IMR-90 (cell line): ENCODE measurements at regions not wholly inside any gene's neighbourhood (a gene's known extent, or its start where the extent isn't known, plus 50 kb on each side); places are given as distances from the start of the nearest gene placed in this dataset.

Experiments used
- ATAC-seq: fragments of 200-7000 bp; cut with Tn5 transposase; 2 replicates; pipeline ENCODE4 v1.9.1; 2020; ENCODE audit warnings: low read depth, mild to moderate bottlenecking, moderate library complexity
- BruUV-seq: library from RNA; stranded (reverse); fragments of 400-500 nt; replicated peaks from 2 replicates; lab custom pipeline; 2021; lab: Mats Ljungman, UMichigan
- CTCF ChIA-PET: fragments of 300-600 bp; formaldehyde crosslinking; extraction: SDS; loops from one replicate; lab custom pipeline; 2021; ENCODE audit warnings: antibody characterized with exemption; lab: Yijun Ruan, JAX
- POLR2A ChIA-PET: fragments of 300-600 bp; sonication (Branson Sonifier 250); formaldehyde crosslinking; loops from one replicate; lab custom pipeline; 2022; ENCODE audit warnings: antibody characterized with exemption; ENCODE audit not compliant: unreplicated experiment; lab: Charles Lee
- DNase-seq: peaks from one replicate; pipeline ENCODE4 v3.0.0; 2013
- H2AFZ ChIP-seq: replicated peaks from 2 replicates; pipeline ENCODE3; 2013; ENCODE audit warnings: low read length, mild to moderate bottlenecking; ENCODE audit not compliant: poor library complexity
- H2AK5ac ChIP-seq: 2 replicates; pipeline ENCODE4 v1.6.1; 2013; ENCODE audit warnings: low read depth, low read length, inconsistent platforms
- H2AK9ac ChIP-seq: replicated peaks from 2 replicates; pipeline ENCODE3; 2013; ENCODE audit warnings: mild to moderate bottlenecking, low read depth, low read length, moderate library complexity; ENCODE audit not compliant: poor library complexity
- H2BK120ac ChIP-seq: 2 replicates; pipeline ENCODE4 v1.6.1; 2013; ENCODE audit warnings: low read depth, low read length, inconsistent platforms
- H2BK15ac ChIP-seq: 3 replicates; pipeline ENCODE4 v1.6.1; 2013; ENCODE audit warnings: low read depth, low read length, inconsistent platforms
- H2BK20ac ChIP-seq: 2 replicates; pipeline ENCODE4 v1.6.1; 2013; ENCODE audit warnings: low read depth, mild to moderate bottlenecking, inconsistent platforms, low read length, moderate library complexity
- H2BK5ac ChIP-seq: 2 replicates; pipeline ENCODE4 v1.6.1; 2013; ENCODE audit warnings: mild to moderate bottlenecking, low read depth, low read length, inconsistent platforms; ENCODE audit not compliant: poor library complexity, severe bottlenecking
- H3K14ac ChIP-seq: replicated peaks from 2 replicates; pipeline ENCODE4 v1.6.1; 2013; ENCODE audit warnings: low read depth, low read length, inconsistent platforms
- H3K18ac ChIP-seq: 2 replicates; pipeline ENCODE4 v1.6.1; 2013; ENCODE audit warnings: low read depth, low read length, control low read depth
- H3K23ac ChIP-seq: 2 replicates; pipeline ENCODE4 v1.6.1; 2013; ENCODE audit warnings: low read depth, low read length, inconsistent platforms
- H3K27ac ChIP-seq: 2 replicates; pipeline ENCODE4 v1.5.1; 2013; ENCODE audit warnings: mild to moderate bottlenecking, control low read depth, low read length; ENCODE audit not compliant: insufficient read depth
- H3K27me3 ChIP-seq: 2 replicates; pipeline ENCODE4 v1.6.1; 2013; ENCODE audit warnings: low read length; ENCODE audit not compliant: control insufficient read depth, insufficient read depth
- H3K36me3 ChIP-seq: 2 replicates; pipeline ENCODE4 v1.6.1; 2013; ENCODE audit warnings: low read length, mixed read lengths; ENCODE audit not compliant: control insufficient read depth, insufficient read depth
- H3K4ac ChIP-seq: 2 replicates; pipeline ENCODE4 v1.6.1; 2013; ENCODE audit warnings: low read depth, low read length, inconsistent platforms
- H3K4me1 ChIP-seq: 2 replicates; pipeline ENCODE4 v1.6.1; 2013; ENCODE audit warnings: low read length, mixed read lengths; ENCODE audit not compliant: control insufficient read depth, insufficient read depth
- H3K4me2 ChIP-seq: 2 replicates; pipeline ENCODE4 v1.6.1; 2013; ENCODE audit warnings: low read depth, mild to moderate bottlenecking, control low read depth, low read length, moderate library complexity
- H3K4me3 ChIP-seq: 2 replicates; pipeline ENCODE4 v1.5.1; 2013; ENCODE audit warnings: low read depth, mild to moderate bottlenecking, control low read depth, low read length, moderate library complexity; ENCODE audit not compliant: insufficient read depth
- H3K56ac ChIP-seq: 2 replicates; pipeline ENCODE4 v1.6.1; 2013; ENCODE audit warnings: low read length, inconsistent platforms; ENCODE audit not compliant: insufficient read depth; ENCODE audit errors: extremely low read depth
- H3K79me1 ChIP-seq, 2 experiments: 2 replicates each; pipeline ENCODE4 v1.6.1; 2013; ENCODE audit warnings: low read length in 2 of 2, inconsistent platforms in 1 of 2, low read depth in 1 of 2
- H3K9ac ChIP-seq: 2 replicates; pipeline ENCODE4 v1.6.1; 2013; ENCODE audit warnings: low read depth, low read length, control low read depth
- H3K9me1 ChIP-seq: 2 replicates; pipeline ENCODE4 v1.6.1; 2013; ENCODE audit warnings: low read length, inconsistent platforms; ENCODE audit not compliant: insufficient read depth
- H3K9me3 ChIP-seq: 2 replicates; pipeline ENCODE4 v1.6.1; 2013; ENCODE audit warnings: low read length; ENCODE audit not compliant: control insufficient read depth, insufficient read depth
- H4K20me1 ChIP-seq: 2 replicates; pipeline ENCODE4 v1.6.1; 2013; ENCODE audit warnings: low read length, inconsistent platforms; ENCODE audit not compliant: insufficient read depth
- H4K5ac ChIP-seq: 2 replicates; pipeline ENCODE4 v1.6.1; 2013; ENCODE audit warnings: mild to moderate bottlenecking, low read depth, low read length, control low read depth
- H4K8ac ChIP-seq, 2 experiments: 2 replicates each; pipeline ENCODE4 v1.6.1; 2013; ENCODE audit warnings: low read depth in 2 of 2, low read length in 2 of 2, control low read depth in 1 of 2, inconsistent platforms in 1 of 2
- H4K91ac ChIP-seq: 2 replicates; pipeline ENCODE4 v1.6.1; 2013; ENCODE audit warnings: low read depth, low read length, inconsistent platforms; ENCODE audit not compliant: insufficient read depth
- BHLHE40 ChIP-seq: fragments of 150-350 bp; IDR thresholded peaks from 2 replicates; pipeline ENCODE4 v1.6.1; 2016; ENCODE audit warnings: mild to moderate bottlenecking, low read depth, low read length
- CEBPB ChIP-seq: IDR thresholded peaks from 2 replicates; pipeline ENCODE4 v1.6.1; 2012; ENCODE audit warnings: low read depth, low read length, improper control_type of control experiment
- CHD1 ChIP-seq: IDR thresholded peaks from 2 replicates; pipeline ENCODE4 v1.6.1; 2012; ENCODE audit warnings: low read depth, low read length, improper control_type of control experiment
- CTCF ChIP-seq: conservative IDR thresholded peaks from 2 replicates; pipeline ENCODE4 v1.5.1; 2012; ENCODE audit warnings: mild to moderate bottlenecking, low read depth, low read length, improper control_type of control experiment
- ELK1 ChIP-seq: fragments of 150-350 bp; IDR thresholded peaks from 2 replicates; pipeline ENCODE4 v1.6.1; 2016; ENCODE audit warnings: low read depth, mild to moderate bottlenecking, low read length, moderate library complexity, borderline replicate concordance
- FOS ChIP-seq: fragments of 150-350 bp; IDR thresholded peaks from 2 replicates; pipeline ENCODE4 v1.6.1; 2016; ENCODE audit warnings: low read depth, low read length
- MAFK ChIP-seq: IDR thresholded peaks from 2 replicates; pipeline ENCODE4 v1.6.1; 2012; ENCODE audit warnings: low read depth, low read length, improper control_type of control experiment
- MAZ ChIP-seq: IDR thresholded peaks from 2 replicates; pipeline ENCODE4 v1.6.1; 2012; ENCODE audit warnings: low read depth, mild to moderate bottlenecking, low read length, improper control_type of control experiment, moderate library complexity, borderline replicate concordance
- MXI1 ChIP-seq: IDR thresholded peaks from 2 replicates; pipeline ENCODE4 v1.6.1; 2012; ENCODE audit warnings: low read depth, mild to moderate bottlenecking, low read length, moderate library complexity, borderline replicate concordance
- NFE2L2 ChIP-seq: fragments of 150-350 bp; IDR thresholded peaks from 2 replicates; pipeline ENCODE4 v1.6.1; 2016; ENCODE audit warnings: low read depth, mild to moderate bottlenecking, low read length
- POLR2A ChIP-seq: IDR thresholded peaks from 2 replicates; pipeline ENCODE4 v1.6.1; 2012; ENCODE audit warnings: mild to moderate bottlenecking, low read depth, low read length
- RAD21 ChIP-seq: IDR thresholded peaks from 2 replicates; pipeline ENCODE4 v1.6.1; 2012; ENCODE audit warnings: low read length, improper control_type of control experiment
- RFX5 ChIP-seq: IDR thresholded peaks from 2 replicates; pipeline ENCODE4 v1.8.0; 2012; ENCODE audit warnings: low read depth, mild to moderate bottlenecking, low read length, moderate library complexity
- SMC3 ChIP-seq: fragments of 150-350 bp; IDR thresholded peaks from 2 replicates; pipeline ENCODE4 v1.6.1; 2016; ENCODE audit warnings: low read depth, mild to moderate bottlenecking, antibody characterized with exemption, low read length, moderate library complexity
- USF2 ChIP-seq: fragments of 150-350 bp; IDR thresholded peaks from 2 replicates; pipeline ENCODE4 v1.6.1; 2017; ENCODE audit warnings: mild to moderate bottlenecking, antibody characterized with exemption, low read length, low read depth
- WGBS, 2 experiments: methylation state at CpG; one replicate each; pipeline versions ENCODE4 v1.1.5 to v1.1.7; 2013; ENCODE audit warnings: missing lambda C conversion rate in 2 of 2; ENCODE audit not compliant: insufficient read length in 1 of 2; ENCODE audit errors: extremely low coverage in 2 of 2; 5-methylcytosine and 5-hydroxymethylcytosine counted together
- dilution Hi-C: fragments of 300-500 bp; cut with HindIII; formaldehyde crosslinking; loops from one replicate; pipeline ENCODE4 v1.14.3; 2018; ENCODE audit warnings: low sequenced_read_pairs; ENCODE audit not compliant: unreplicated experiment
- in situ Hi-C: fragments of 300-500 bp; cut with MboI; formaldehyde crosslinking; loops from 3 replicates; pipeline ENCODE4 v1.14.3; 2019; ENCODE audit warnings: low sequenced_read_pairs, inconsistent platforms, mixed read lengths
- intact Hi-C: fragments of 100-400 bp; cut with micrococcal nuclease; formaldehyde crosslinking; loops from 2 replicates; pipeline ENCODE4 v1.10.0; 2022

GRCh38 chr9:82894548-82894947 lies 168.4 kb downstream of the RASEF start:
- Histone ChIP-seq H3K23ac (no peak overlapping the region), H4K91ac (no peak overlapping the region), H3K4me2 (no peak overlapping the region), H3K18ac (no peak overlapping the region), H3K27ac (no peak overlapping the region), H4K8ac (no peak overlapping the region), H4K20me1 (no peaks in the 10 kb centered on the region), H3K27me3 (no peaks in the 10 kb centered on the region; the same call in 1 of the 2 replicates), H2BK120ac (no peak overlapping the region), H2BK5ac (no peak overlapping the region), H3K4me3 (no peak overlapping the region), H2BK20ac (no peak overlapping the region), H3K4ac (no peak overlapping the region), H2AFZ (no peak overlapping the region), H3K36me3 (no peaks in the 10 kb centered on the region), H2AK9ac (no peak overlapping the region), H3K9ac (no peak overlapping the region), H3K4me1 (no peaks in the 10 kb centered on the region), H3K14ac (no peak overlapping the region), H3K9me3 (no peaks in the 10 kb centered on the region), H4K5ac (no peak overlapping the region), H3K9me1 (no peaks in the 10 kb centered on the region), H2BK15ac (no peak overlapping the region), H3K56ac (no peak overlapping the region), H3K79me1 (no peaks in the 10 kb centered on the region), H2AK5ac (no peak overlapping the region)
- dilution Hi-C loops (no loop called here), intact Hi-C loops (no loop called here), in situ Hi-C loops (no loop called here)
- TF ChIP-seq NFE2L2: no peak
- no peak for TF ChIP-seq SMC3
- no peak for TF ChIP-seq ELK1
- TF ChIP-seq MAZ: no peak
- no peak for TF ChIP-seq USF2
- TF ChIP-seq POLR2A: no peak
- no peak for TF ChIP-seq CTCF
- TF ChIP-seq BHLHE40: no peak
- TF ChIP-seq MAFK: no peak
- no peak for TF ChIP-seq RAD21
- no peak for TF ChIP-seq MXI1
- no peak for TF ChIP-seq CEBPB
- TF ChIP-seq CHD1: no peak
- no peak for TF ChIP-seq RFX5
- no peak for TF ChIP-seq FOS
- DNase-seq (no peak), ATAC-seq (no peak)
- BruUV-seq: no TSS peak
- ChIA-PET CTCF (no interaction called here), POLR2A (no interaction called here)
- WGBS, 2 experiments: no CpG with 5 or more reads among the region's 1 CpG
